ENCODE measurements at regions not wholly inside any gene's neighbourhood (a gene's known extent, or its start where the extent isn't known, plus 50 kb on each side); places are given as distances from the start of the nearest gene placed in this dataset.

DNA sequence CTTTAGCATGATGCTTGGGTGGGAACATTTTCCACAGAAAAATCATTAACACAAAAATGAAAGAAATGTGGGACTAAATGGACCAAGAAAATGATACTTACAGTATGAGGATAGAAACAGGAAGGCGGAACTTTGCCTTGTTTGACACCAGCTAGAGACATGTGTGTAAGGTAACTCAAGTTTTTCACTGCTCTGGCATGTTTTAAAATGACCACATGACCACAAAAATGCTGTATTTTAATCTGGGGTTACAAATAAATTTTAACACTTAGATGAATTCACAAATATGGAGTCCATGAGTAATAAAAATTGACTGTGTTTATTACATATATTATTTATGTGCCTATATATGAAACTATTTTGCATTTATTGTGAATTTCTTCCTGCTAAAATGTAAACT lies 100.9 kb upstream of the PHYHIPL start:
- FAIRE-seq = no peak
- no peak overlapping the region for H3K27ac ChIP-seq

DNA sequence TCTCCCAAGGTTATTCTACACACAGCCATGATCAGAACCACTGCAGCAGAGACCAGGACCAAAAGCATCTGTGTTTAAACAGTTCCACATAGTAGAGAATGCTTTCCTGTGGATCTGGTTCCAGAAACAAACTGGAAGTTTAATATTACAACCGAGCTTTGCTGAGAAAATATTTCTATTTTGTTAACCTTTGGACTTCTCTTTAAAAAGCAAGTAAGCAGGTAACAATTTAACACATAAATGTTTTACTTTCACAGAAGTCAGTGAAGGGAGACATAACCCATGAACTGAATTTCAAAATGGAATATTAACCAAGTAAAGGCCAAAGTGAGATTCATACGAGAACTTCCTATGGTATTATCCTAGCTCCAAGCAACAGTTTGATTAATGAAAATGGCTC lies 98.6 kb upstream of the PHYHIPL start:
- DNase-seq (ENCODE audit: low read depth in 1 of 2, low spot score in 1 of 2) (no peak), ATAC-seq (no peak), FAIRE-seq (no peak)
- Histone ChIP-seq H3K4me1 (peaks cover 39% of the 10 kb centered on the region), H3K4me3 (no peak overlapping the region), H3K4me2 (peak overlapping the region; percentile 17; the same call in 1 of the 3 replicates), H3K9me3 (no peaks in the 10 kb centered on the region), H3K27ac (no peak overlapping the region)
- POLR2A ChIA-PET = no interaction called here
- TF ChIP-seq MAZ (IDR thresholded peaks at IDR 0.05; ENCODE audit: borderline replicate concordance, low read depth, low read length) = no peak
- no peak for TF ChIP-seq CEBPB (IDR thresholded peaks at IDR 0.05)
- no peak for TF ChIP-seq MAFK (IDR thresholded peaks at IDR 0.05; ENCODE audit: partially characterized antibody)
- no peak for TF ChIP-seq NFE2L2 (conservative IDR thresholded peaks at IDR 0.05; ENCODE audit: low read length)
- WGBS (ENCODE audit: missing lambda C conversion rate) = 46% methylated on average over 2 of the region's 2 CpGs
- CTCF ChIA-PET = no interaction called here

More for the DNA sequence above, 100.9 kb upstream of the PHYHIPL start:
- no peak for DNase-seq (ENCODE audit: low read depth in 1 of 2, low spot score in 1 of 2)
- Histone ChIP-seq H3K4me3 (no peak overlapping the region), H3K4me1 (peaks cover 44% of the 10 kb centered on the region), H3K9me3 (no peaks in the 10 kb centered on the region), H3K4me2 (no peak overlapping the region)
- no peak for ATAC-seq
- ChIA-PET CTCF (interaction anchor here (0.7 kb wide), 1 partner anchor 505 kb away, joined by 3 read pairs; no protein-coding TSS in a partner anchor), POLR2A (no interaction called here)
- 89% methylated on average over 1 of the region's 1 CpG for whole genome bisulfite sequencing (ENCODE audit: missing lambda C conversion rate)
- no peak for TF ChIP-seq HDAC2 (IDR thresholded peaks at IDR 0.05)
- TF ChIP-seq CBX2 (IDR thresholded peaks at IDR 0.05; ENCODE audit: borderline replicate concordance, low read depth) = no peak
- TF ChIP-seq CHD2 (IDR thresholded peaks at IDR 0.05; ENCODE audit: low read length, partially characterized antibody) = no peak
- TF ChIP-seq RARB (CRISPR knock-in tag; IDR thresholded peaks at IDR 0.05) = no peak
- no peak for TF ChIP-seq MAZ (IDR thresholded peaks at IDR 0.05; ENCODE audit: borderline replicate concordance, low read depth, low read length)
- TF ChIP-seq KDM5A (IDR thresholded peaks at IDR 0.05) = no peak
- TF ChIP-seq CHD4 (IDR thresholded peaks at IDR 0.05; ENCODE audit: borderline replicate concordance) = no peak
- no peak for TF ChIP-seq SMC3 (IDR thresholded peaks at IDR 0.05)

DNA sequence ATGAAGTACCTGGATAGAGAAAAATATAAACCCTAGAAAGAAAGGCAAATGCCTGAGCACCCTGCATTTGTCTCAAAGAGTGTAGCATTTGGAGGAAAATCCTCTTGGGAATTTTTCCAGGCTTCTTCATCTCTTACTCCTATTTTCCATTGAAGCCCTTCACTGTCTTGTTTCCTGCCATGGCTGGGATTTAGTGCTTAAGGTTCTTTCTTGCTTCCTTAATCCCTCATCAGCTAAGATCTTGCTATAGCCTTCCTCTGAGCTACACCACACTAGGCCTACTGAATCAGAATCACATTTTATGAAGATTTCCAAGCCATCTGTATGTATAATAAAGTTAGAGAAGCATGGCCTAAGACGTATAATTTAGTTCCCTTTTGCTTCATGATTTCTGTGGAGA lies 97.5 kb upstream of the PHYHIPL start:
- FAIRE-seq (no peak), DNase-seq (ENCODE audit: low read depth in 1 of 2, low spot score in 1 of 2) (no peak), ATAC-seq (no peak)
- 80% methylated on average over 1 of the region's 1 CpG for WGBS (ENCODE audit: missing lambda C conversion rate)
- peak overlapping the region; percentile 24 to 38; a peak in 4 of 6 replicates for H3K27ac ChIP-seq
- H3K9me3 ChIP-seq = no peaks in the 10 kb centered on the region
- ChIA-PET CTCF (no interaction called here), POLR2A (no interaction called here)
- no peak overlapping the region for H3K4me3 ChIP-seq
- H3K4me1 ChIP-seq = peaks cover 28% of the 10 kb centered on the region
- no peak for TF ChIP-seq EHF (CRISPR knock-in tag; IDR thresholded peaks at IDR 0.05)
- TF ChIP-seq HOXA7 (CRISPR knock-in tag; IDR thresholded peaks at IDR 0.05) = no peak
- TF ChIP-seq POLR2AphosphoS2 (conservative IDR thresholded peaks at IDR 0.05; ENCODE audit: low read length) = no peak
- TF ChIP-seq, protein P1, sequence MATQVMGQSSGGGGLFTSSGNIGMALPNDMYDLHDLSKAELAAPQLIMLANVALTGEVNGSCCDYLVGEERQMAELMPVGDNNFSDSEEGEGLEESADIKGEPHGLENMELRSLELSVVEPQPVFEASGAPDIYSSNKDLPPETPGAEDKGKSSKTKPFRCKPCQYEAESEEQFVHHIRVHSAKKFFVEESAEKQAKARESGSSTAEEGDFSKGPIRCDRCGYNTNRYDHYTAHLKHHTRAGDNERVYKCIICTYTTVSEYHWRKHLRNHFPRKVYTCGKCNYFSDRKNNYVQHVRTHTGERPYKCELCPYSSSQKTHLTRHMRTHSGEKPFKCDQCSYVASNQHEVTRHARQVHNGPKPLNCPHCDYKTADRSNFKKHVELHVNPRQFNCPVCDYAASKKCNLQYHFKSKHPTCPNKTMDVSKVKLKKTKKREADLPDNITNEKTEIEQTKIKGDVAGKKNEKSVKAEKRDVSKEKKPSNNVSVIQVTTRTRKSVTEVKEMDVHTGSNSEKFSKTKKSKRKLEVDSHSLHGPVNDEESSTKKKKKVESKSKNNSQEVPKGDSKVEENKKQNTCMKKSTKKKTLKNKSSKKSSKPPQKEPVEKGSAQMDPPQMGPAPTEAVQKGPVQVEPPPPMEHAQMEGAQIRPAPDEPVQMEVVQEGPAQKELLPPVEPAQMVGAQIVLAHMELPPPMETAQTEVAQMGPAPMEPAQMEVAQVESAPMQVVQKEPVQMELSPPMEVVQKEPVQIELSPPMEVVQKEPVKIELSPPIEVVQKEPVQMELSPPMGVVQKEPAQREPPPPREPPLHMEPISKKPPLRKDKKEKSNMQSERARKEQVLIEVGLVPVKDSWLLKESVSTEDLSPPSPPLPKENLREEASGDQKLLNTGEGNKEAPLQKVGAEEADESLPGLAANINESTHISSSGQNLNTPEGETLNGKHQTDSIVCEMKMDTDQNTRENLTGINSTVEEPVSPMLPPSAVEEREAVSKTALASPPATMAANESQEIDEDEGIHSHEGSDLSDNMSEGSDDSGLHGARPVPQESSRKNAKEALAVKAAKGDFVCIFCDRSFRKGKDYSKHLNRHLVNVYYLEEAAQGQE (IDR thresholded peaks at IDR 0.05) = no peak
- no peak for TF ChIP-seq RARB (CRISPR knock-in tag; IDR thresholded peaks at IDR 0.05)
- no peak for TF ChIP-seq POLR2A (IDR thresholded peaks at IDR 0.05; ENCODE audit: low read length)
- no peak for TF ChIP-seq ZSCAN20 (CRISPR knock-in tag; IDR thresholded peaks at IDR 0.05)
- no peak for TF ChIP-seq GATA3 (IDR thresholded peaks at IDR 0.05; ENCODE audit: borderline replicate concordance)
- TF ChIP-seq, protein P2, sequence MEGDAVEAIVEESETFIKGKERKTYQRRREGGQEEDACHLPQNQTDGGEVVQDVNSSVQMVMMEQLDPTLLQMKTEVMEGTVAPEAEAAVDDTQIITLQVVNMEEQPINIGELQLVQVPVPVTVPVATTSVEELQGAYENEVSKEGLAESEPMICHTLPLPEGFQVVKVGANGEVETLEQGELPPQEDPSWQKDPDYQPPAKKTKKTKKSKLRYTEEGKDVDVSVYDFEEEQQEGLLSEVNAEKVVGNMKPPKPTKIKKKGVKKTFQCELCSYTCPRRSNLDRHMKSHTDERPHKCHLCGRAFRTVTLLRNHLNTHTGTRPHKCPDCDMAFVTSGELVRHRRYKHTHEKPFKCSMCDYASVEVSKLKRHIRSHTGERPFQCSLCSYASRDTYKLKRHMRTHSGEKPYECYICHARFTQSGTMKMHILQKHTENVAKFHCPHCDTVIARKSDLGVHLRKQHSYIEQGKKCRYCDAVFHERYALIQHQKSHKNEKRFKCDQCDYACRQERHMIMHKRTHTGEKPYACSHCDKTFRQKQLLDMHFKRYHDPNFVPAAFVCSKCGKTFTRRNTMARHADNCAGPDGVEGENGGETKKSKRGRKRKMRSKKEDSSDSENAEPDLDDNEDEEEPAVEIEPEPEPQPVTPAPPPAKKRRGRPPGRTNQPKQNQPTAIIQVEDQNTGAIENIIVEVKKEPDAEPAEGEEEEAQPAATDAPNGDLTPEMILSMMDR (IDR thresholded peaks at IDR 0.05) = no peak
- TF ChIP-seq, protein P3, sequence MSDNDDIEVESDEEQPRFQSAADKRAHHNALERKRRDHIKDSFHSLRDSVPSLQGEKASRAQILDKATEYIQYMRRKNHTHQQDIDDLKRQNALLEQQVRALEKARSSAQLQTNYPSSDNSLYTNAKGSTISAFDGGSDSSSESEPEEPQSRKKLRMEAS (IDR thresholded peaks at IDR 0.05) = no peak
- TF ChIP-seq, protein P4, sequence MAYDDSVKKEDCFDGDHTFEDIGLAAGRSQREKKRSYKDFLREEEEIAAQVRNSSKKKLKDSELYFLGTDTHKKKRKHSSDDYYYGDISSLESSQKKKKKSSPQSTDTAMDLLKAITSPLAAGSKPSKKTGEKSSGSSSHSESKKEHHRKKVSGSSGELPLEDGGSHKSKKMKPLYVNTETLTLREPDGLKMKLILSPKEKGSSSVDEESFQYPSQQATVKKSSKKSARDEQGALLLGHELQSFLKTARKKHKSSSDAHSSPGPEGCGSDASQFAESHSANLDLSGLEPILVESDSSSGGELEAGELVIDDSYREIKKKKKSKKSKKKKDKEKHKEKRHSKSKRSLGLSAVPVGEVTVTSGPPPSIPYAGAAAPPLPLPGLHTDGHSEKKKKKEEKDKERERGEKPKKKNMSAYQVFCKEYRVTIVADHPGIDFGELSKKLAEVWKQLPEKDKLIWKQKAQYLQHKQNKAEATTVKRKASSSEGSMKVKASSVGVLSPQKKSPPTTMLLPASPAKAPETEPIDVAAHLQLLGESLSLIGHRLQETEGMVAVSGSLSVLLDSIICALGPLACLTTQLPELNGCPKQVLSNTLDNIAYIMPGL (CRISPR knock-in tag; IDR thresholded peaks at IDR 0.05; ENCODE audit: borderline replicate concordance) = no peak
- TF ChIP-seq, protein P5, sequence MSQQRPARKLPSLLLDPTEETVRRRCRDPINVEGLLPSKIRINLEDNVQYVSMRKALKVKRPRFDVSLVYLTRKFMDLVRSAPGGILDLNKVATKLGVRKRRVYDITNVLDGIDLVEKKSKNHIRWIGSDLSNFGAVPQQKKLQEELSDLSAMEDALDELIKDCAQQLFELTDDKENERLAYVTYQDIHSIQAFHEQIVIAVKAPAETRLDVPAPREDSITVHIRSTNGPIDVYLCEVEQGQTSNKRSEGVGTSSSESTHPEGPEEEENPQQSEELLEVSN (IDR thresholded peaks at IDR 0.05; ENCODE audit: borderline replicate concordance, low read depth) = no peak
- no peak for TF ChIP-seq HDAC2 (IDR thresholded peaks at IDR 0.05)
- peak overlapping the region; percentile 65 for H3K4me2 ChIP-seq
